Neural crest cell (in vitro differentiated cells): ENCODE measurements at regions not wholly inside any gene's neighbourhood (a gene's known extent, or its start where the extent isn't known, plus 50 kb on each side); places are given as distances from the start of the nearest gene placed in this dataset.

Source experiments
- DNase-seq: peaks from one replicate; pipeline ENCODE4 v3.0.0; 2021; ENCODE audit warnings: low read depth, mixed read lengths, low spot score
- H3K27ac Mint-ChIP-seq: one replicate; pipeline ENCODE4 v1.8.0; 2021; ENCODE audit warnings: mild to moderate bottlenecking, mixed read lengths; ENCODE audit not compliant: unreplicated experiment
- H3K27me3 Mint-ChIP-seq: 2 replicates; pipeline ENCODE4 v1.8.0; 2021; ENCODE audit warnings: low read depth, mild to moderate bottlenecking, mixed read lengths
- H3K36me3 Mint-ChIP-seq: 2 replicates; pipeline ENCODE4 v1.8.0; 2021; ENCODE audit warnings: low read depth, mild to moderate bottlenecking, mixed read lengths
- H3K4me1 Mint-ChIP-seq: 2 replicates; pipeline ENCODE4 v1.8.0; 2021; ENCODE audit warnings: mixed read lengths
- H3K4me3 Mint-ChIP-seq: one replicate; pipeline ENCODE4 v1.8.0; 2021; ENCODE audit warnings: mild to moderate bottlenecking, mixed read lengths
- H3K9me3 Mint-ChIP-seq: 2 replicates; pipeline ENCODE4 v1.8.0; 2021; ENCODE audit warnings: mixed read lengths
- CTCF ChIP-seq: fragments of 200-600 bp; sonication (generic); conservative IDR thresholded peaks from 2 replicates; pipeline ENCODE4 v1.5.0; 2021; ENCODE audit warnings: antibody characterized with exemption, mild to moderate bottlenecking

GRCh38 chr1:212177542-212177941, 107.7 kb upstream of the PPP2R5A start:
- no peak overlapping the region for H3K4me3 Mint-ChIP-seq
- no peak overlapping the region for H3K27ac Mint-ChIP-seq
- H3K27me3 Mint-ChIP-seq: no peaks in the 10 kb centered on the region
- no peak for TF ChIP-seq CTCF
- H3K4me1 Mint-ChIP-seq: no peaks in the 10 kb centered on the region
- no peaks in the 10 kb centered on the region for H3K9me3 Mint-ChIP-seq
- DNase-seq: no peak
- H3K36me3 Mint-ChIP-seq: no peaks in the 10 kb centered on the region

- Mint-ChIP-seq H3K9me3 (no peaks in the 10 kb centered on the region), H3K4me3 (no peak overlapping the region), H3K4me1 (no peaks in the 10 kb centered on the region), H3K36me3 (no peaks in the 10 kb centered on the region), H3K27me3 (no peaks in the 10 kb centered on the region), H3K27ac (no peak overlapping the region)
- no peak for DNase-seq
- no peak for TF ChIP-seq CTCF
Observed at GRCh38 chr1:212178851-212179250, 106.4 kb upstream of the PPP2R5A start.

GRCh38 chr1:212179394-212180076, 105.7 kb upstream of the PPP2R5A start:
- Mint-ChIP-seq H3K9me3 (no peaks in the 10 kb centered on the region), H3K27me3 (no peaks in the 10 kb centered on the region), H3K36me3 (no peaks in the 10 kb centered on the region), H3K4me3 (no peak overlapping the region), H3K27ac (no peak overlapping the region), H3K4me1 (no peaks in the 10 kb centered on the region)
- no peak for TF ChIP-seq CTCF
- no peak for DNase-seq

GRCh38 chr1:212181015-212181882, 104.0 kb upstream of the PPP2R5A start:
- TF ChIP-seq CTCF: no peak
- Mint-ChIP-seq H3K27me3 (no peaks in the 10 kb centered on the region), H3K27ac (no peak overlapping the region), H3K4me1 (no peaks in the 10 kb centered on the region), H3K9me3 (no peaks in the 10 kb centered on the region), H3K4me3 (no peak overlapping the region), H3K36me3 (no peaks in the 10 kb centered on the region)
- no peak for DNase-seq

- no peaks in the 10 kb centered on the region for H3K4me1 Mint-ChIP-seq
- H3K27ac Mint-ChIP-seq: no peak overlapping the region
- no peak overlapping the region for H3K4me3 Mint-ChIP-seq
- no peak for DNase-seq
- TF ChIP-seq CTCF: no peak
- H3K9me3 Mint-ChIP-seq: no peaks in the 10 kb centered on the region
- no peaks in the 10 kb centered on the region for H3K27me3 Mint-ChIP-seq
- H3K36me3 Mint-ChIP-seq: no peaks in the 10 kb centered on the region
Observed at GRCh38 chr1:212182171-212182570, 103.0 kb upstream of the PPP2R5A start.
